WTC11 (cell line): ENCODE measurements at regions not wholly inside any gene's neighbourhood (a gene's known extent, or its start where the extent isn't known, plus 50 kb on each side); places are given as distances from the start of the nearest gene placed in this dataset.

Source experiments
- ATAC-seq: fragments of 200-7000 bp; cut with Tn5 transposase; 2 replicates; pipeline ENCODE4 v1.10.0; 2021; ENCODE audit warnings: mild to moderate bottlenecking, moderate library complexity
- CTCF ChIA-PET: fragments of 300-600 bp; sonication (Branson Sonifier 250); formaldehyde crosslinking; loops from one replicate; lab custom pipeline; 2021; ENCODE audit warnings: antibody characterized with exemption; lab: Charles Lee
- POLR2A ChIA-PET: fragments of 350-600 bp; sonication (Branson Sonifier 250); formaldehyde crosslinking; loops from one replicate; lab custom pipeline; 2021; ENCODE audit warnings: antibody characterized with exemption; lab: Charles Lee
- DNase-seq: peaks from one replicate; pipeline ENCODE4 v3.0.0; 2021; ENCODE audit warnings: low spot score
- H3K27ac Mint-ChIP-seq: 2 replicates; pipeline ENCODE4 v1.8.0; 2021; ENCODE audit warnings: mixed read lengths
- H3K27me3 Mint-ChIP-seq: 2 replicates; pipeline ENCODE4 v1.8.0; 2021; ENCODE audit warnings: low read depth, mild to moderate bottlenecking, moderate library complexity, mixed read lengths
- H3K36me3 Mint-ChIP-seq: 2 replicates; pipeline ENCODE4 v1.8.0; 2021; ENCODE audit warnings: mixed read lengths
- H3K4me1 Mint-ChIP-seq: 2 replicates; pipeline ENCODE4 v1.8.0; 2022; ENCODE audit warnings: mixed read lengths
- H3K4me3 Mint-ChIP-seq: 2 replicates; pipeline ENCODE4 v1.8.0; 2021; ENCODE audit warnings: mild to moderate bottlenecking, moderate library complexity, mixed read lengths
- H3K9me3 Mint-ChIP-seq: 2 replicates; pipeline ENCODE4 v1.8.0; 2021; ENCODE audit warnings: mixed read lengths
- CREB1 ChIP-seq: sonication (generic); formaldehyde crosslinking; IDR thresholded peaks from 2 replicates; pipeline ENCODE4 v1.8.0; 2023; ENCODE audit warnings: mild to moderate bottlenecking, missing genetic modification reagents
- ELF4 ChIP-seq: sonication (generic); formaldehyde crosslinking; IDR thresholded peaks from 2 replicates; pipeline ENCODE4 v1.8.1; 2022; ENCODE audit warnings: low read depth, mild to moderate bottlenecking, moderate library complexity, missing genetic modification reagents
- FOXK1 ChIP-seq: sonication (generic); formaldehyde crosslinking; IDR thresholded peaks from 2 replicates; pipeline ENCODE4 v1.8.0; 2022; ENCODE audit warnings: mild to moderate bottlenecking, moderate library complexity, missing genetic modification reagents
- JAZF1 ChIP-seq: fragments of 250-450 bp; sonication (Bioruptor Pico); IDR thresholded peaks from 2 replicates; pipeline ENCODE4 v1.9.0; 2021; ENCODE audit warnings: moderate library complexity, mild to moderate bottlenecking, inconsistent platforms
- MYBL2 ChIP-seq: sonication (generic); formaldehyde crosslinking; IDR thresholded peaks from 2 replicates; pipeline ENCODE4 v1.8.1; 2023; ENCODE audit warnings: mild to moderate bottlenecking, moderate library complexity, missing genetic modification reagents
- NFE2L1 ChIP-seq: sonication (generic); formaldehyde crosslinking; IDR thresholded peaks from 2 replicates; pipeline ENCODE4 v1.8.1; 2023; ENCODE audit warnings: missing genetic modification reagents
- NFYB ChIP-seq: sonication (generic); formaldehyde crosslinking; conservative IDR thresholded peaks from 2 replicates; pipeline ENCODE4 v1.8.0; 2022; ENCODE audit warnings: low read depth, missing genetic modification reagents
- RORB ChIP-seq: fragments of 250-450 bp; sonication (Bioruptor Pico); IDR thresholded peaks from 2 replicates; pipeline ENCODE4 v1.9.0; 2021; ENCODE audit warnings: mild to moderate bottlenecking
- SMAD3 ChIP-seq: sonication (generic); formaldehyde crosslinking; IDR thresholded peaks from 2 replicates; pipeline ENCODE4 v1.8.0; 2022; ENCODE audit warnings: missing genetic modification reagents, mild to moderate bottlenecking, borderline replicate concordance
- TCF7 ChIP-seq: sonication (generic); formaldehyde crosslinking; IDR thresholded peaks from 2 replicates; pipeline ENCODE4 v1.8.0; 2022; ENCODE audit warnings: mild to moderate bottlenecking, low read depth, missing genetic modification reagents, moderate library complexity
- TEAD4 ChIP-seq: sonication (generic); formaldehyde crosslinking; IDR thresholded peaks from 2 replicates; pipeline ENCODE4 v1.8.0; 2022; ENCODE audit warnings: mild to moderate bottlenecking, missing genetic modification reagents
- ZBTB21 ChIP-seq: sonication (generic); formaldehyde crosslinking; IDR thresholded peaks from 2 replicates; pipeline ENCODE4 v1.8.1; 2023; ENCODE audit warnings: mild to moderate bottlenecking, missing genetic modification reagents, borderline replicate concordance
- ZNF121 ChIP-seq: sonication (generic); formaldehyde crosslinking; IDR thresholded peaks from 2 replicates; pipeline ENCODE4 v1.8.0; 2023; ENCODE audit warnings: missing genetic modification reagents
- ZNF317 ChIP-seq: sonication (generic); formaldehyde crosslinking; IDR thresholded peaks from 2 replicates; pipeline ENCODE4 v1.8.1; 2023; ENCODE audit warnings: low read depth, mild to moderate bottlenecking, moderate library complexity, missing genetic modification reagents, borderline replicate concordance
- ZNF396 ChIP-seq: fragments of 250-450 bp; sonication (Bioruptor Pico); IDR thresholded peaks from 2 replicates; pipeline ENCODE4 v1.8.0; 2021; ENCODE audit warnings: mild to moderate bottlenecking, moderate library complexity, borderline replicate concordance
- ZNF423 ChIP-seq: fragments of 250-450 bp; sonication (Bioruptor Pico); IDR thresholded peaks from 2 replicates; pipeline ENCODE4 v2.1.2; 2022; ENCODE audit warnings: mild to moderate bottlenecking, moderate library complexity
- TF ChIP-seq, protein P1 (sequence below): sonication (generic); formaldehyde crosslinking; IDR thresholded peaks from 2 replicates; pipeline ENCODE4 v1.8.1; 2023; ENCODE audit warnings: mild to moderate bottlenecking, missing genetic modification reagents
- TF ChIP-seq, protein P2 (sequence below): sonication (generic); formaldehyde crosslinking; IDR thresholded peaks from 2 replicates; pipeline ENCODE4 v1.8.1; 2022; ENCODE audit warnings: mild to moderate bottlenecking, moderate library complexity, missing genetic modification reagents
- TF ChIP-seq, protein P3 (sequence below): sonication (generic); formaldehyde crosslinking; IDR thresholded peaks from 2 replicates; pipeline ENCODE4 v1.8.0; 2022; ENCODE audit warnings: mild to moderate bottlenecking, missing genetic modification reagents
- TF ChIP-seq, protein P4 (sequence below): fragments of 250-450 bp; sonication (Bioruptor Pico); IDR thresholded peaks from 2 replicates; pipeline ENCODE4 v1.9.0; 2021; ENCODE audit warnings: moderate library complexity, mild to moderate bottlenecking, inconsistent platforms, borderline replicate concordance
- TF ChIP-seq, protein P5 (sequence below): sonication (generic); formaldehyde crosslinking; IDR thresholded peaks from 2 replicates; pipeline ENCODE4 v1.8.0; 2022; ENCODE audit warnings: mild to moderate bottlenecking, missing genetic modification reagents
- TF ChIP-seq, protein P6 (sequence below): sonication (generic); formaldehyde crosslinking; IDR thresholded peaks from 2 replicates; pipeline ENCODE4 v1.8.1; 2023; ENCODE audit warnings: mild to moderate bottlenecking, missing genetic modification reagents, borderline replicate concordance
- TF ChIP-seq, protein P7 (sequence below): sonication (generic); formaldehyde crosslinking; IDR thresholded peaks from 2 replicates; pipeline ENCODE4 v1.8.1; 2022; ENCODE audit warnings: low read depth, mild to moderate bottlenecking, moderate library complexity, missing genetic modification reagents, borderline replicate concordance
- TF ChIP-seq, protein P8 (sequence below): sonication (generic); formaldehyde crosslinking; IDR thresholded peaks from 2 replicates; pipeline ENCODE4 v1.8.0; 2022; ENCODE audit warnings: mild to moderate bottlenecking, missing genetic modification reagents

DNA sequence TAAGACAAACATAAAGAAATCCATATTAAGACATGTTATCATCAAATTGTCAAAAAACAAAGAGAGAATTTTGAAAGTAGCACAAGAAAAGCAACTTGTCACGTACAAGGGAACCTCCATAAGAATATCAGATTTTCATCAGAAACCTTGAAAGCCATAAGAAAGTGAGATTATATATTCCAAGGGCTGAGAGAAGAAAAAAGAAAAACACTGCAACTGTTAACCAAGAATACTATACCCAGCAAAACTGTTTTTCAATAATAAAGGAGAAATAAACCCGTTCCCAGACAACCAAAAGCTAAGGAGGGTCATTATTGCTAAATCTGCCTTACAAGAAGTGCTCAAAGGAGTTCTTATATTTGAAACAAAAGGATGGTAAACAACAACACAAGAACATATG, 94.7 kb upstream of the TSPAN8 start (continued):
- TF ChIP-seq, protein P1, sequence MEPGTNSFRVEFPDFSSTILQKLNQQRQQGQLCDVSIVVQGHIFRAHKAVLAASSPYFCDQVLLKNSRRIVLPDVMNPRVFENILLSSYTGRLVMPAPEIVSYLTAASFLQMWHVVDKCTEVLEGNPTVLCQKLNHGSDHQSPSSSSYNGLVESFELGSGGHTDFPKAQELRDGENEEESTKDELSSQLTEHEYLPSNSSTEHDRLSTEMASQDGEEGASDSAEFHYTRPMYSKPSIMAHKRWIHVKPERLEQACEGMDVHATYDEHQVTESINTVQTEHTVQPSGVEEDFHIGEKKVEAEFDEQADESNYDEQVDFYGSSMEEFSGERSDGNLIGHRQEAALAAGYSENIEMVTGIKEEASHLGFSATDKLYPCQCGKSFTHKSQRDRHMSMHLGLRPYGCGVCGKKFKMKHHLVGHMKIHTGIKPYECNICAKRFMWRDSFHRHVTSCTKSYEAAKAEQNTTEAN: no peak
- TF ChIP-seq ZNF396 (CRISPR knock-in tag): no peak
- TF ChIP-seq SMAD3 (CRISPR knock-in tag): no peak
- TF ChIP-seq, protein P2, sequence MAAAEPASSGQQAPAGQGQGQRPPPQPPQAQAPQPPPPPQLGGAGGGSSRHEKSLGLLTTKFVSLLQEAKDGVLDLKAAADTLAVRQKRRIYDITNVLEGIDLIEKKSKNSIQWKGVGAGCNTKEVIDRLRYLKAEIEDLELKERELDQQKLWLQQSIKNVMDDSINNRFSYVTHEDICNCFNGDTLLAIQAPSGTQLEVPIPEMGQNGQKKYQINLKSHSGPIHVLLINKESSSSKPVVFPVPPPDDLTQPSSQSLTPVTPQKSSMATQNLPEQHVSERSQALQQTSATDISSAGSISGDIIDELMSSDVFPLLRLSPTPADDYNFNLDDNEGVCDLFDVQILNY (CRISPR knock-in tag): no peak
- TF ChIP-seq CREB1 (CRISPR knock-in tag): no peak
- TF ChIP-seq NFYB (CRISPR knock-in tag): no peak
- TF ChIP-seq MYBL2: no peak
- TF ChIP-seq JAZF1 (CRISPR knock-in tag): no peak
- TF ChIP-seq TCF7 (CRISPR knock-in tag): no peak
- TF ChIP-seq NFE2L1 (CRISPR knock-in tag): no peak
- no peak for TF ChIP-seq ZBTB21 (CRISPR knock-in tag)
- TF ChIP-seq ZNF423 (CRISPR knock-in tag): no peak
- TF ChIP-seq, protein P3, sequence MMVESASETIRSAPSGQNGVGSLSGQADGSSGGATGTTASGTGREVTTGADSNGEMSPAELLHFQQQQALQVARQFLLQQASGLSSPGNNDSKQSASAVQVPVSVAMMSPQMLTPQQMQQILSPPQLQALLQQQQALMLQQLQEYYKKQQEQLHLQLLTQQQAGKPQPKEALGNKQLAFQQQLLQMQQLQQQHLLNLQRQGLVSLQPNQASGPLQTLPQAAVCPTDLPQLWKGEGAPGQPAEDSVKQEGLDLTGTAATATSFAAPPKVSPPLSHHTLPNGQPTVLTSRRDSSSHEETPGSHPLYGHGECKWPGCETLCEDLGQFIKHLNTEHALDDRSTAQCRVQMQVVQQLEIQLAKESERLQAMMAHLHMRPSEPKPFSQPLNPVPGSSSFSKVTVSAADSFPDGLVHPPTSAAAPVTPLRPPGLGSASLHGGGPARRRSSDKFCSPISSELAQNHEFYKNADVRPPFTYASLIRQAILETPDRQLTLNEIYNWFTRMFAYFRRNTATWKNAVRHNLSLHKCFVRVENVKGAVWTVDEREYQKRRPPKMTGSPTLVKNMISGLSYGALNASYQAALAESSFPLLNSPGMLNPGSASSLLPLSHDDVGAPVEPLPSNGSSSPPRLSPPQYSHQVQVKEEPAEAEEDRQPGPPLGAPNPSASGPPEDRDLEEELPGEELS (CRISPR knock-in tag): no peak
- TF ChIP-seq RORB: no peak

DNA sequence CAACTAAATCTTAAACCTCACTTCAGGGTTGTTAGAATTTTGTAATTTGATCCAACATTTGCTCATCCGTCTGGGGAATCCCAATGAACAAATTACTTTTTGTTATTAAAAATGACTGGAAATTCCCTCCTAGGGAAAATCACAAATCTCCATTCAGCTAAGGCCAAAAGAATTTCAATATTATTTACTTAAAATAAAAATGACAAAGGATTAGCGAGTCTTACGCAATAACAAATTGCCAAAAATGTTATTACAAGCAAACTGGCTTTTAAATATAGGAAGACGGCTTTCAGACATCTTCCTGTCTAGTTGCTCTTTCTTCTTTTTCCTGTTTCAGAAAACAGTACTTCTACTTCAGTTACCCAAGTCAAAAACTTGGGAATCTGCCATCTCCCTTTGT, 92.4 kb upstream of the TSPAN8 start:
- H3K27ac Mint-ChIP-seq: peak overlapping the region; percentile 20; the same call in 1 of the 2 replicates
- H3K36me3 Mint-ChIP-seq: peaks cover 32% of the 10 kb centered on the region
- ChIA-PET POLR2A (no interaction called here), CTCF (no interaction called here)
- DNase-seq (no peak), ATAC-seq (no peak)
- no peaks in the 10 kb centered on the region; the same call in 1 of the 2 replicates for H3K27me3 Mint-ChIP-seq
- H3K4me1 Mint-ChIP-seq: peaks cover 6% of the 10 kb centered on the region
- no peak overlapping the region for H3K4me3 Mint-ChIP-seq
- H3K9me3 Mint-ChIP-seq: peaks cover 59% of the 10 kb centered on the region
- TF ChIP-seq FOXK1 (CRISPR knock-in tag) (no peak), ZNF121 (CRISPR knock-in tag) (no peak), ELF4 (CRISPR knock-in tag) (no peak), CREB1 (CRISPR knock-in tag) (no peak), TEAD4 (CRISPR knock-in tag) (no peak), ZNF317 (CRISPR knock-in tag) (no peak)
- TF ChIP-seq, protein P3 (CRISPR knock-in tag): no peak
- TF ChIP-seq, protein P4, sequence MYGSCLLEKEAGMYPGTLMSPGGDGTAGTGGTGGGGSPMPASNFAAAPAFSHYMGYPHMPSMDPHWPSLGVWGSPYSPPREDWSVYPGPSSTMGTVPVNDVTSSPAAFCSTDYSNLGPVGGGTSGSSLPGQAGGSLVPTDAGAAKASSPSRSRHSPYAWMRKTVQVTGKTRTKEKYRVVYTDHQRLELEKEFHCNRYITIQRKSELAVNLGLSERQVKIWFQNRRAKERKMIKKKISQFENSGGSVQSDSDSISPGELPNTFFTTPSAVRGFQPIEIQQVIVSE (CRISPR knock-in tag): no peak
- TF ChIP-seq, protein P5, sequence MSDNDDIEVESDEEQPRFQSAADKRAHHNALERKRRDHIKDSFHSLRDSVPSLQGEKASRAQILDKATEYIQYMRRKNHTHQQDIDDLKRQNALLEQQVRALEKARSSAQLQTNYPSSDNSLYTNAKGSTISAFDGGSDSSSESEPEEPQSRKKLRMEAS: no peak
- TF ChIP-seq, protein P6, sequence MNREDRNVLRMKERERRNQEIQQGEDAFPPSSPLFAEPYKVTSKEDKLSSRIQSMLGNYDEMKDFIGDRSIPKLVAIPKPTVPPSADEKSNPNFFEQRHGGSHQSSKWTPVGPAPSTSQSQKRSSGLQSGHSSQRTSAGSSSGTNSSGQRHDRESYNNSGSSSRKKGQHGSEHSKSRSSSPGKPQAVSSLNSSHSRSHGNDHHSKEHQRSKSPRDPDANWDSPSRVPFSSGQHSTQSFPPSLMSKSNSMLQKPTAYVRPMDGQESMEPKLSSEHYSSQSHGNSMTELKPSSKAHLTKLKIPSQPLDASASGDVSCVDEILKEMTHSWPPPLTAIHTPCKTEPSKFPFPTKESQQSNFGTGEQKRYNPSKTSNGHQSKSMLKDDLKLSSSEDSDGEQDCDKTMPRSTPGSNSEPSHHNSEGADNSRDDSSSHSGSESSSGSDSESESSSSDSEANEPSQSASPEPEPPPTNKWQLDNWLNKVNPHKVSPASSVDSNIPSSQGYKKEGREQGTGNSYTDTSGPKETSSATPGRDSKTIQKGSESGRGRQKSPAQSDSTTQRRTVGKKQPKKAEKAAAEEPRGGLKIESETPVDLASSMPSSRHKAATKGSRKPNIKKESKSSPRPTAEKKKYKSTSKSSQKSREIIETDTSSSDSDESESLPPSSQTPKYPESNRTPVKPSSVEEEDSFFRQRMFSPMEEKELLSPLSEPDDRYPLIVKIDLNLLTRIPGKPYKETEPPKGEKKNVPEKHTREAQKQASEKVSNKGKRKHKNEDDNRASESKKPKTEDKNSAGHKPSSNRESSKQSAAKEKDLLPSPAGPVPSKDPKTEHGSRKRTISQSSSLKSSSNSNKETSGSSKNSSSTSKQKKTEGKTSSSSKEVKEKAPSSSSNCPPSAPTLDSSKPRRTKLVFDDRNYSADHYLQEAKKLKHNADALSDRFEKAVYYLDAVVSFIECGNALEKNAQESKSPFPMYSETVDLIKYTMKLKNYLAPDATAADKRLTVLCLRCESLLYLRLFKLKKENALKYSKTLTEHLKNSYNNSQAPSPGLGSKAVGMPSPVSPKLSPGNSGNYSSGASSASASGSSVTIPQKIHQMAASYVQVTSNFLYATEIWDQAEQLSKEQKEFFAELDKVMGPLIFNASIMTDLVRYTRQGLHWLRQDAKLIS: no peak
- TF ChIP-seq, protein P7, sequence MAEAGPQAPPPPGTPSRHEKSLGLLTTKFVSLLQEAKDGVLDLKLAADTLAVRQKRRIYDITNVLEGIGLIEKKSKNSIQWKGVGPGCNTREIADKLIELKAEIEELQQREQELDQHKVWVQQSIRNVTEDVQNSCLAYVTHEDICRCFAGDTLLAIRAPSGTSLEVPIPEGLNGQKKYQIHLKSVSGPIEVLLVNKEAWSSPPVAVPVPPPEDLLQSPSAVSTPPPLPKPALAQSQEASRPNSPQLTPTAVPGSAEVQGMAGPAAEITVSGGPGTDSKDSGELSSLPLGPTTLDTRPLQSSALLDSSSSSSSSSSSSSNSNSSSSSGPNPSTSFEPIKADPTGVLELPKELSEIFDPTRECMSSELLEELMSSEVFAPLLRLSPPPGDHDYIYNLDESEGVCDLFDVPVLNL: no peak
- TF ChIP-seq, protein P8, sequence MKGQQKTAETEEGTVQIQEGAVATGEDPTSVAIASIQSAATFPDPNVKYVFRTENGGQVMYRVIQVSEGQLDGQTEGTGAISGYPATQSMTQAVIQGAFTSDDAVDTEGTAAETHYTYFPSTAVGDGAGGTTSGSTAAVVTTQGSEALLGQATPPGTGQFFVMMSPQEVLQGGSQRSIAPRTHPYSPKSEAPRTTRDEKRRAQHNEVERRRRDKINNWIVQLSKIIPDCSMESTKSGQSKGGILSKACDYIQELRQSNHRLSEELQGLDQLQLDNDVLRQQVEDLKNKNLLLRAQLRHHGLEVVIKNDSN (CRISPR knock-in tag): no peak
